ENCODE measurements at regions not wholly inside any gene's neighbourhood (a gene's known extent, or its start where the extent isn't known, plus 50 kb on each side); places are given as distances from the start of the nearest gene placed in this dataset.
"Not testable (repeated sequence)": the region's sequence is repeated elsewhere in the genome, so short reads cannot be mapped to it uniquely, and the experiment has no call there.

GRCh38 chr4:153090670-153091385 lies 113.4 kb upstream of the TRIM2 start:
- Histone ChIP-seq H3K9ac (ENCODE audit: low read depth, low read length) (no peak overlapping the region), H3K9me3 (replicated peaks; ENCODE audit: low read length) (no peaks in the 10 kb centered on the region), H3K27me3 (ENCODE audit: control insufficient read depth, insufficient read depth, low read length) (peaks cover 35% of the 10 kb centered on the region), H3K36me3 (ENCODE audit: insufficient read depth, low read length) (no peaks in the 10 kb centered on the region), H3K4me3 (ENCODE audit: low read length) (no peak overlapping the region), H3K4me1 (ENCODE audit: control insufficient read depth, insufficient read depth, low read length) (no peaks in the 10 kb centered on the region), H3K4me2 (ENCODE audit: low read length) (no peak overlapping the region)

DNA sequence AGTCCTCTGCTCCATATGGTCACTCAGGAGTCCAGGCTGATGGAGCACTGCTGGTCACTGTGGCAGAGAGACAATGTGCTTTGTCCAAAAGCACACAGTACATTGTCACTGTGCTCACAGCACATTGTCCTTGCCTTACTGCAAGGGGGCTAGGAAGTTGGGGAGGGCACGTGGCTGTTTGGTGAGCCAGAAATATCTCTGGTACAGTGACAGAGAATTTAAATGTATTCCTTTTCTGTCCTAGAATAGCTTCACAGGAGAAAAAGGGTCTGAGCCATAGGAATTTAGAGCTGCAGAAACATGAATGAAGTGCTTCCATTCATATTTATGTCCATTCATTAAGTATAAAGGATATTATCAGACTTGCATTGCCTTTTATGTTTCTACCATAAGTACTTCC lies 110.8 kb upstream of the TRIM2 start:
- Histone ChIP-seq H3K27me3 (ENCODE audit: control insufficient read depth, insufficient read depth, low read length) (peaks cover 27% of the 10 kb centered on the region), H3K4me1 (ENCODE audit: control insufficient read depth, insufficient read depth, low read length) (no peaks in the 10 kb centered on the region), H3K36me3 (ENCODE audit: insufficient read depth, low read length) (no peaks in the 10 kb centered on the region), H3K9ac (ENCODE audit: low read depth, low read length) (no peak overlapping the region), H3K4me2 (ENCODE audit: low read length) (no peak overlapping the region), H3K4me3 (ENCODE audit: low read length) (no peak overlapping the region), H3K9me3 (replicated peaks; ENCODE audit: low read length) (no peaks in the 10 kb centered on the region)

GRCh38 chr4:153093802-153094201 lies 110.4 kb upstream of the TRIM2 start:
- H3K9ac ChIP-seq (ENCODE audit: low read depth, low read length) = no peak overlapping the region
- no peaks in the 10 kb centered on the region for H3K4me1 ChIP-seq (ENCODE audit: control insufficient read depth, insufficient read depth, low read length)
- no peaks in the 10 kb centered on the region for H3K9me3 ChIP-seq (replicated peaks; ENCODE audit: low read length)
- H3K36me3 ChIP-seq (ENCODE audit: insufficient read depth, low read length) = no peaks in the 10 kb centered on the region
- no peak overlapping the region for H3K4me2 ChIP-seq (ENCODE audit: low read length)
- no peak overlapping the region for H3K4me3 ChIP-seq (ENCODE audit: low read length)
- peaks cover 29% of the 10 kb centered on the region for H3K27me3 ChIP-seq (ENCODE audit: control insufficient read depth, insufficient read depth, low read length)

DNA sequence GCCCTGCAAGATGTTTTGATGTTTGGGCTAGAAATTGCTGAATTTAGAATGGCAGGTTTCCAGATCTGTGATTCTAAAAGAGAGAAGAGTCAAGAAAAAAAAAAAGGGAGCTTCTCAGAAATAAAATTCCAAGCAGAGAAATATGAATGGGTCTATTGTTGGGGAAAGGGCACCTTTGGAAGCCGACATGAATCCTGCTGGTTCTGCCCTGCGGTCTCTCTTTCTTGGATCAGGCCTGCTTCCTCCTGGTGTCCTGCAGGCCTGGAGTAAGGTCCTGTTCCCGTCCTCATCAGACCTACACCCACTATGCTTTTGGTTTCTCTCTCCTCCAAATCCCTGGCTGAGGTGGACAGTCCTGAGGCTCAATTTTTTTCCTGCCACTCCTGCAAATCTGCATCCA lies 109.8 kb upstream of the TRIM2 start:
- no peaks in the 10 kb centered on the region for H3K9me3 ChIP-seq (replicated peaks; ENCODE audit: low read length)
- no peak overlapping the region for H3K9ac ChIP-seq (ENCODE audit: low read depth, low read length)
- no peaks in the 10 kb centered on the region for H3K4me1 ChIP-seq (ENCODE audit: control insufficient read depth, insufficient read depth, low read length)
- no peak overlapping the region for H3K4me2 ChIP-seq (ENCODE audit: low read length)
- H3K27me3 ChIP-seq (ENCODE audit: control insufficient read depth, insufficient read depth, low read length) = peaks cover 29% of the 10 kb centered on the region
- no peak overlapping the region for H3K4me3 ChIP-seq (ENCODE audit: low read length)
- H3K36me3 ChIP-seq (ENCODE audit: insufficient read depth, low read length) = no peaks in the 10 kb centered on the region

DNA sequence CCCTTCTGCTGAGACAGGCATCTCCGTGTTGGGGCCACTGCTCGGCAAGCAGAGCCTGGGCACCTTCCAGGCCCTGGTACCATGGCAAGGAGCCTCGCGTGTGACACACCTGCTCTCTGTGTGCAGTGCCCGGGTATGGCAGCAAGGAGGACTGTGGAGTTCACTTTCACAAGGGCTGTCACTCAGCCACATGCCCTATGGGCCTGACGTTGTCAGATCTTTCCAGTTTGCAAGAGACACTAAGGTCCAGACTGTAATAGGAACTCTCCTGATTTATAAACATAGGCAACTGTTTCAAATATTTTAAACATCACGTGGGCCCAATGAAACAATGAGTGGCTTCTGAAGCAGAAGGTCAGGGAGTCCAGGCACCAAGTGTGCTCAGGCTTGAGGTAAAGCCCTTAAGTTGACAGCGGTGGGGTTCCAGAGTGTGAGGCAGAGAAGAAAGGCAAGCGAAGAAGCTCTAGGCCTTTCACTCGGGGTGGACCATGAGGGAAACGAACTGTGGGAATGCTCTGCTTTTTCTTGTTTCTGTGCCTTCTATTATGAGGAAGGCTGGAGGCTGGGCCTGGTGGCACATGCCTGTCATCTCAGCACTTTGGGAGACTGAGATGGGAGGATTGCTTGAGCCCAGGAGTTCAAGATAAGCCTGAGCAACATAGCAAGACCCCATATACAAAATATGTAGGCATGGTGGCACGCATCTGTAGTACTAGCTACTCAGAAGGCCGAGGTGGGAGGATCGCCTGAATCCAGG lies 108.6 kb upstream of the TRIM2 start:
- peaks cover 20% of the 10 kb centered on the region for H3K27me3 ChIP-seq (ENCODE audit: control insufficient read depth, insufficient read depth, low read length)
- no peaks in the 10 kb centered on the region for H3K4me1 ChIP-seq (ENCODE audit: control insufficient read depth, insufficient read depth, low read length)
- H3K9me3 ChIP-seq (replicated peaks; ENCODE audit: low read length) = no peaks in the 10 kb centered on the region
- no peak overlapping the region for H3K9ac ChIP-seq (ENCODE audit: low read depth, low read length)
- no peaks in the 10 kb centered on the region for H3K36me3 ChIP-seq (ENCODE audit: insufficient read depth, low read length)
- no peak overlapping the region for H3K4me2 ChIP-seq (ENCODE audit: low read length)
- no peak overlapping the region for H3K4me3 ChIP-seq (ENCODE audit: low read length)

DNA sequence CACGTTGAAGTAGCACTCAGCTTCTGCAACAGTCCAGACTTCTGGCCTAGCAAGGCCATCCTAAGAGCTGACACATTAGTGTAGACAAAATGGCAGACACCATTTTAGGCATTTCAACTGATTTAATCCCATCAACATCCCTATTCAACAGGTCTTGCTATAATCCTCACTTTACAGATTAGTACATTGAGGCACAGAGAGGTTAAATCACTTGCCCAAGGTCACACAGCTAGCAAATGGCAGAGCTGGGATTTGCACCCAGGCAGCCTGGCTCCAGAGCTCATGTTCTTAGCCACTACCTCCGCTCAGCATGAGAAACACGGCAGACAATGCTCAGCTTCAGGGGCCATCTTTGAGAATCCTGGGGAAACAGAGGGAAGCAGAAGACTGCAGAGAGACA lies 107.9 kb upstream of the TRIM2 start:
- H3K9ac ChIP-seq (ENCODE audit: low read depth, low read length) = no peak overlapping the region
- peaks cover 13% of the 10 kb centered on the region for H3K27me3 ChIP-seq (ENCODE audit: control insufficient read depth, insufficient read depth, low read length)
- H3K4me2 ChIP-seq (ENCODE audit: low read length) = no peak overlapping the region
- H3K9me3 ChIP-seq (replicated peaks; ENCODE audit: low read length) = no peaks in the 10 kb centered on the region
- H3K4me1 ChIP-seq (ENCODE audit: control insufficient read depth, insufficient read depth, low read length) = no peaks in the 10 kb centered on the region
- no peak overlapping the region for H3K4me3 ChIP-seq (ENCODE audit: low read length)
- H3K36me3 ChIP-seq (ENCODE audit: insufficient read depth, low read length) = no peaks in the 10 kb centered on the region

GRCh38 chr4:153098427-153098826 lies 105.8 kb upstream of the TRIM2 start:
- Histone ChIP-seq H3K4me1 (ENCODE audit: control insufficient read depth, insufficient read depth, low read length) (no peaks in the 10 kb centered on the region), H3K27me3 (ENCODE audit: control insufficient read depth, insufficient read depth, low read length) (peaks cover 17% of the 10 kb centered on the region), H3K36me3 (ENCODE audit: insufficient read depth, low read length) (no peaks in the 10 kb centered on the region), H3K4me3 (ENCODE audit: low read length) (no peak overlapping the region), H3K9me3 (replicated peaks; ENCODE audit: low read length) (no peaks in the 10 kb centered on the region), H3K4me2 (ENCODE audit: low read length) (no peak overlapping the region), H3K9ac (ENCODE audit: low read depth, low read length) (no peak overlapping the region)

- no peaks in the 10 kb centered on the region for H3K36me3 ChIP-seq (ENCODE audit: insufficient read depth, low read length)
- H3K4me2 ChIP-seq (ENCODE audit: low read length) = no peak overlapping the region
- no peak overlapping the region for H3K9ac ChIP-seq (ENCODE audit: low read depth, low read length)
- peaks cover 26% of the 10 kb centered on the region for H3K27me3 ChIP-seq (ENCODE audit: control insufficient read depth, insufficient read depth, low read length)
- H3K9me3 ChIP-seq (replicated peaks; ENCODE audit: low read length) = no peaks in the 10 kb centered on the region
- no peaks in the 10 kb centered on the region for H3K4me1 ChIP-seq (ENCODE audit: control insufficient read depth, insufficient read depth, low read length)
- H3K4me3 ChIP-seq (ENCODE audit: low read length) = no peak overlapping the region
These were observed 104.7 kb upstream of the TRIM2 start for GRCh38 chr4:153099391-153100140.

- not testable (repeated sequence) for H3K4me3 ChIP-seq (ENCODE audit: low read length); H3K4me1 ChIP-seq (ENCODE audit: control insufficient read depth, insufficient read depth, low read length); H3K36me3 ChIP-seq (ENCODE audit: insufficient read depth, low read length); H3K9me3 ChIP-seq (replicated peaks; ENCODE audit: low read length); H3K9ac ChIP-seq (ENCODE audit: low read depth, low read length); H3K4me2 ChIP-seq (ENCODE audit: low read length)
- H3K27me3 ChIP-seq (ENCODE audit: control insufficient read depth, insufficient read depth, low read length) = peaks cover 56% of the 10 kb centered on the region
These were observed 97.5 kb upstream of the TRIM2 start for GRCh38 chr4:153106736-153107135.

DNA sequence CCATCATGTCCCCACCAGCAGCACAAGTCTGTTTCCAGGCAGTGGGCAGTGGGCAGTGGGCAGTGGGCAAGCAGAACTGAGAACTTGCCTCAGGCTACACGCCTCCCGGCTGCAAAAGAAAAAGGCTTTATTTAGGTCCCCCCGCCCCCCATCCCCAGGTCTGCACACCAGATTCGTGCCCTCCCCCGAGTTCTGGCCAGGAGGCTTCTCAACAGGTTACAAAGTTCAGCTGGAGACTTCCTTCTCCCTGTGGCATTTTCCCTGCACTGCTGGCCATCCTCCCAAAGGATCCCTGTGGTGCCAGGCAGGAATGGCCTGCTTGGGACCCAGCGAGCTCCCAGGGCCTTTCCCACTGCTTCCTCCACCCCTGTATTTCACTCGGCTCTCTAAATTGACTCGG lies 97.0 kb upstream of the TRIM2 start:
- H3K9ac ChIP-seq (ENCODE audit: low read depth, low read length) = no peak overlapping the region
- no peaks in the 10 kb centered on the region for H3K36me3 ChIP-seq (ENCODE audit: insufficient read depth, low read length)
- no peaks in the 10 kb centered on the region for H3K4me1 ChIP-seq (ENCODE audit: control insufficient read depth, insufficient read depth, low read length)
- H3K4me2 ChIP-seq (ENCODE audit: low read length) = no peak overlapping the region
- no peaks in the 10 kb centered on the region for H3K9me3 ChIP-seq (replicated peaks; ENCODE audit: low read length)
- H3K4me3 ChIP-seq (ENCODE audit: low read length) = no peak overlapping the region
- peaks cover 58% of the 10 kb centered on the region for H3K27me3 ChIP-seq (ENCODE audit: control insufficient read depth, insufficient read depth, low read length)

DNA sequence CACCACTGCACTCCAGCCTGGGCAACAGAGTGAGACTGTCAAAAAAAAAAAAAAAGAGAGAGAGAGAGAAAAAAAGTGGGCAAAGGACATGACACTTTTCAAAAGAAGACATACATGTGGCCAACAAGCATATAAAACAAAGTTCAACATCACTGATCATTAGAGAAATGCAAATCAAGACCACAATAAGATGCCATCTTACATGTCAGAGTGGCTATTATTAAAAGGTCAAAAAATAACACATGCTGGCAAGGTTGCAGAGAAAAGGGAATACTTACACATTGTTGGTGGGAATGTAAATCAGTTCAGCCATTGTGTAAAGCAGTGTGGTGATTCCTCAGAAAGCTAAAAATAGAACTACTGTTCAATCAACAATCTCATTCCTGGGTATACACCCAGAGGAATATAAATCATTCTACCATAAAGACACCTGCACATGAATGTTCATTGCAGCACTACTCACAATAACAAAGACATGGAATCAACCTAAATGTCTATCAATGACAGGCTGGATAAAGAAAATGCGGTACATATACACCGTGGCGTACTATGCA lies 94.9 kb upstream of the TRIM2 start:
- no peak overlapping the region for H3K4me2 ChIP-seq (ENCODE audit: low read length)

More for the DNA sequence above, 94.9 kb upstream of the TRIM2 start:
- no peak overlapping the region for H3K9ac ChIP-seq (ENCODE audit: low read depth, low read length)
- H3K36me3 ChIP-seq (ENCODE audit: insufficient read depth, low read length) = no peaks in the 10 kb centered on the region
- no peaks in the 10 kb centered on the region for H3K9me3 ChIP-seq (replicated peaks; ENCODE audit: low read length)
- H3K27me3 ChIP-seq (ENCODE audit: control insufficient read depth, insufficient read depth, low read length) = peaks cover 42% of the 10 kb centered on the region
- H3K4me1 ChIP-seq (ENCODE audit: control insufficient read depth, insufficient read depth, low read length) = no peaks in the 10 kb centered on the region
- H3K4me3 ChIP-seq (ENCODE audit: low read length) = no peak overlapping the region
